HG02571 (cell line): ENCODE measurements at regions not wholly inside any gene's neighbourhood (a gene's known extent, or its start where the extent isn't known, plus 50 kb on each side); places are given as distances from the start of the nearest gene placed in this dataset.
"Not testable (repeated sequence)": the region's sequence is repeated elsewhere in the genome, so short reads cannot be mapped to it uniquely, and the experiment has no call there.

Experiments
- ATAC-seq: cut with Tn5 transposase; IDR thresholded peaks from one replicate; pipeline ENCODE4 v1.9.1; 2021; ENCODE audit warnings: mild to moderate bottlenecking, moderate library complexity; ENCODE audit not compliant: unreplicated experiment

GRCh38 chr21:6428498-6429092, 4092.8 kb upstream of the TPTE start:
- ATAC-seq, result not testable (repeated sequence)

GRCh38 chr21:6429924-6430323, 4091.5 kb upstream of the TPTE start:
- ATAC-seq, result not testable (repeated sequence)

- ATAC-seq, result not testable (repeated sequence)
These were observed 4088.2 kb upstream of the TPTE start for GRCh38 chr21:6433149-6433548.

DNA sequence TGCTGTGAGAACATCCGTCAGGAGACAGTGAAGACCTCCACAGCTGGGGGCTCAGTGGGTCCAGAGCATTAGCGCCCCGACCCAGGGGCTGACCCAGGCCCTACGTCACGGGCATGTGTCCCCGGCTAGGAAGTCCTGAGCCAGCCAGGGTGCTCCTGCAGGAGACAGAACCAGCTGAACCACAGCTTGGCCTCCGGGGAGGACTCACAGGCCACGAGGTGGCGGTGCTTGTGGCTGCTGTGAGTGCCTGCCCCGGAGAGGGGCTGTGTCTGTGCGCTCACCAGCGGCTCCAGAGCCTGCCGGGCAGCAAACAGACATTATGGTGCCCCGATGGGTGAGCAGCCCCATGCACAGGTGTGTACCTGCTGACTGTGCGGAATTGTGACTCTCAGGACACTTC, 4085.2 kb upstream of the TPTE start:
- not testable (repeated sequence) for ATAC-seq

- not testable (repeated sequence) for ATAC-seq
These were observed 4084.2 kb upstream of the TPTE start for GRCh38 chr21:6436971-6437833.

DNA sequence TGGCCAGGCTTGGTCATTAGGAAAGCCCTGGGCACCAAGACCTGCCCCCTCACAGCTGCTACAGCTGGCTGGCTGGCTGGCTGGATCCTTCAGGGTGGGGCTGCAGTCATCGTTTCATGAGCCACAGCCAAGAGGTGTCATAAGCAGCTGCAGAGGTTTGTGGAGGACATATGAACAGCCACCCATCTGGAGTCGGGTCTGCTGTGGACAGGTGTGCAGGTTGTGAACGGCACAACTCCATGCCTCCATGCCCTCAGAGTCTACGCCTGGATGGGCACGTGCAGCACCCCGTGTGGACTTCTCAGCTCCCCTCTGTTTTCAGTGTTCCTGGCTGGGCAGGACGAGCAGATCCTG, 4083.6 kb upstream of the TPTE start:
- not testable (repeated sequence) for ATAC-seq

DNA sequence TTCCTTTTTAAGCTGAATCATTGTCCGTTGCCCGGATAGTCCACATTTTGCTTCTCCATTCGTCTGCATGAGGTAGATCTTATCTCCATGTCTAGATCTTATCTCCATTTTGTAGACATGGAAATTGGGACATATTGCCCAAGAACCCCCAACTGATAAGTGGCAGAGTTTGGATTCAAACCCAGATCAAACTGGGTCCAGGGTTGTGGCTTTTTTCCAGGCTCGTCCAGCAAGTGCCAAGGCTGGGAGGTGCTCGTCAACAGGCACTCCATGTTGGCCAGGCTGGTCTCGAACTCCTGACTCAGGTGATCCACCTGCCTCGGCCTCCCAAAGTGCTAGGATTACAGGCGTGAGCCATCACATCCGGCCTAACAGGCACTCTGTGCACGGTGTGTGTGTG, 4082.3 kb upstream of the TPTE start:
- not testable (repeated sequence) for ATAC-seq

- not testable (repeated sequence) for ATAC-seq
These were observed 4066.6 kb upstream of the TPTE start for GRCh38 chr21:6454648-6455340.

GRCh38 chr21:6456011-6456661, 4065.2 kb upstream of the TPTE start:
- ATAC-seq, result not testable (repeated sequence)

DNA sequence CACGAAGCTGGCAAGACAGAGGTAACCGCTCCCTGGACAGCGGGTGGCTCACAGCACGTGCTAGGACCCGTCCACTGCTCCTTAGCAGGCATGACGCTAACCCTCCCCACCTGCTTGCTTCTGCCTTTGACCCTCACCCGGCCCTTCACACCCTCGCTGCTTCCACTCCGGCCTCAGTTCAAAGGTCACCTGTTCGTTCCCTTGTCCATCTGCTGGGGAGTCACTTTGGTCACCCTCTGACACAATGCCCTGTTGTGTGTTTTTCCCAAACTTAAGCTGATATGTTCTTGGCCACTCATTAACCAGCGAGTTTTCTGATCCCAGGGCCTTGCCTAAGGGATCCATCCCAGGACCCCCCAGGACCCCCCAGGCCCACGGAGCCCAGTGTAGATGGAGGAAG, 4061.6 kb upstream of the TPTE start:
- not testable (repeated sequence) for ATAC-seq

- ATAC-seq, result not testable (repeated sequence)
These were observed 4060.0 kb upstream of the TPTE start for GRCh38 chr21:6461358-6461757.

GRCh38 chr21:6464419-6464818, 4057.0 kb upstream of the TPTE start:
- ATAC-seq, result not testable (repeated sequence)

DNA sequence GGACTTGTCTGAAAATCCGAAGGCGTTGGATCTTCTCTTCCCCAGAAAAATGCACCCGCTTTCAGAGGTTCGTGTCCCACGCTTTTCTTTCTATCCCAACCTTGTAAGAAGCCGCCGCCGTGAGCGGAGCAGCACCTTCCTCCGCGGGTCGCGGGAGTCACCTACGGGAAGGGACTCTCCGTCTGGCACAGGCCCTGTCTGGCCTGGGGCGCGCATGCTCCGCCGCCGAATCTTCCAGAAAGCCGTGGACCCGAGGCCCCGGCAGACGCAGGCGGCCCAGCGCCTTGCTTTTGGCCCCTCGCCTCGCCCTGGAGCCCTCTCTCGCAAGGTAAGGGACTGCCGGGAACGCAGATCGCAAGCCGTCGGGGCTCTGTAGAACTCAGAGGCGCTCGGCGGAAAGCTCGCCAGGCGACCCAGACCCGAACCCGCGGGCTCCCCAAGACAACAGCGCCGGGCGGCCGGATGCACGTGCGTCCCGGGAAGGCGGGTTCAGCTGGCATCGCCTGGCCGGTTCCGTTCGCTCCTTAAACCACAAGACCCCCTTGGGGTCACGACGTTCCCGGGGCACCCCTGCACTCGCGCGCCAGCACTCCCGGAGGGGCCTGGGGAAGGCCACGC, 4055.2 kb upstream of the TPTE start:
- not testable (repeated sequence) for ATAC-seq

DNA sequence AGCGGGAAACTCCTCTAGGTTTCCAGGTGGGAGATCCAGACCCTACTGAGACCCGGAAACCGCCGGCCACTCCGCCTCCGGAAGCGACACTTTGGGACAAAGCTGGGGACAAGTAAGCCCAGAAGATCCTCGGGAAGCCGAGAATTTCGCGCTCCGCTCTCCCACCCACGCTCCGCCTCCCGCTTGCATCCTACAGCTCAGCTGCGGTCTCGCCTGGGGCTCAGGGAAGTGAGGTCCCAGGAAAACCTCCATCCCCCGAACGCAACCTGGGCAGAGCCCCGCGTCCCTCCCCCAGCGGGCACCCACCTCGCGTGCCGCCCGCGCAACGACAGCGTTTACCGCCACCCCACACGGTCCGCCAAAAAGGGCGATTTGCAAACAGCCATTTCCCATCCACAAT, 4054.7 kb upstream of the TPTE start:
- not testable (repeated sequence) for ATAC-seq

- not testable (repeated sequence) for ATAC-seq
These were observed 4054.1 kb upstream of the TPTE start for GRCh38 chr21:6467189-6467774.

- ATAC-seq, result not testable (repeated sequence)
These were observed 4053.5 kb upstream of the TPTE start for GRCh38 chr21:6467907-6468306.

DNA sequence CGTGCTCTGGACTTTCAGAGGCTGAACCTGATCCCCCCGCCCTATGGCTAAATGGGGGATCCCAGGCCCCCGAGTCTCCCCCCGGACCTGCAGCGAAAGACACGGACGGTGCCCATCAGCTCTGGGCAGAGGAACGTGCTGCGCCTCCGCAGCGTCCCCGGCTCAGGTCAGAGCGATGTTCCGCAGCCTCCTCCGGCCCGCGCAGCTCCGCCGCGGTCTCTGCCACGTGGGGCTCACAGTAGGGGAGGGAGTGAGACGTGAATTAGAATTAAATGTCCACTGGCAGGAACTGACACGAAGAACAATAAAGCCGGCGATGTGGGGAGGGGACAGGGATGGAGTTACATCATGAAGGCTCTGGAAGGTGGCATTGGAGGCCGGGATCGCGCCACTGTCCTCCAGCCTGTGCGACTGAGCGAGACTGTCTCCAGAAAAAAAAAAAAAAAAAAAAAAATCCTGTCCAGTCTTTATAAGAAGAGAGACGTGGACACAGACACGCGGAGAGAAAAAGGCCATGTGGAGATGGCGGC, 4053.0 kb upstream of the TPTE start:
- ATAC-seq, result not testable (repeated sequence)

GRCh38 chr21:6474250-6474968, 4047.0 kb upstream of the TPTE start:
- ATAC-seq, result not testable (repeated sequence)

- ATAC-seq, result not testable (repeated sequence)
These were observed 4040.3 kb upstream of the TPTE start for GRCh38 chr21:6481116-6481515.
